CD4-positive, alpha-beta T cell treated with Interleukin-21 for 1 hour (primary cell): ENCODE measurements at regions not wholly inside any gene's neighbourhood (a gene's known extent, or its start where the extent isn't known, plus 50 kb on each side); places are given as distances from the start of the nearest gene placed in this dataset.
"Not testable (repeated sequence)": the region's sequence is repeated elsewhere in the genome, so short reads cannot be mapped to it uniquely, and the experiment has no call there.

ENCODE experiments used
- DNase-seq: peaks from one replicate; pipeline ENCODE4 v3.0.0-alpha.2; 2020

GRCh38 chr19:30066781-30067759 lies 125.0 kb downstream of the URI1 start:
- DNase-seq = no peak

DNA sequence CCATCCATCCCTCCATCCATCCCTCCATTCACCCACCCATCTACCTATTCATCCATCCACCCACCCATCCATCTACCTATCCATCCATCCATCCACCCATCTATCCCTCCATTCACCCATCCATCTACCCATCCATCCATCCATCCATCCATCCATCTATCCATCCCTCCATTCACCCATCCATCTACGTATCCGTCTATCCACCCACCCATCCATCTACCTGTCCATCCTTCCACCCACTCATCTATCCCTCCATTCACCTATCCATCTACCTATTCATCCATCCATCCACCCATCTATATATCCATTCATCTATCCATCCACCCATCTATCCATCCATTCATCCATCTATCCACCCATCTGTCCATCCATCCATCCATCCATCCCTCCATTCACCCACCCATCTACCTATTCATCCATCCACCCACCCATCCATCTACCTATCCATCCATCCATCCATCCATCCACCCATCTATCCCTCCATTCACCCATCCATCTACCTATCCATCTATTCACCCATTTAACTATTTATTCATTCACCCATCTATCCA lies 126.0 kb downstream of the URI1 start:
- DNase-seq = not testable (repeated sequence)

DNA sequence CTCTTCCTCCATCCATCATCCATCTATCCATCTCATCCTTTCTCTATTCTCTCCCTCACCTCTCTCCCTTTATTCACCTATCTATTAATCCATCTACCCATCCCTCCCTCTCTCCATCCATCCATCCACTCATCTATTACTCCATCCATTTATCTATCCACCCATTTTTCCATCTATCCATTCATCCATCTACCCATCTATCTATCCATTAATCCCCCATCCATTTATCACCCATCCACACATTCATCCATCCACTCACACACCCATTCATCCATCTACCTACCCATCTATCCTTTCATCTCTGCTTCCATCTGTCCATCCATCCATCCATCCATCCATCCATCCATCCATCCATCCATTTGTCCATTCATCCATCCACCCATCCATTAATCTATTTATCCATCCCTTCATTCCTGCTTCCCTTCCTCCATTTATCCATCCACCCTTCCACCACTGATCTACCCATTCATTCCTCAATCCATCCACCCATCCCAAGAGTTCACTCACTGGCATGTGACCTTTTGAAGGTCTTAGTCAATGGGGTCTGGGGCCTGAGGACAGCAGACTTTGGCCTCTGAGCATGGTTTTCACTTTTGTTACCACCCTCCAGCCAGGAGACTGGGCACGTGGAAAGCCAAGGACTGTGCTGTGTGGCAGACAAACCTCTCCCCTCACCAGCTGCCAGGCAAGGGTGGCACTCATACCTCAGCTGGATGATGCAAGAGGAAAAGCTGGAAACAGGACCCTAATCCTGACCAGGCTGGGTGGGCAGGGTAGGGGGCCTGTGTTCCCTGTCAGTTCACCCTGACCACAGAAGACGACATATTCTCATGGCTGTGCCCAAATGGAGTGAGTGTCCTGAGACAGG lies 126.7 kb downstream of the URI1 start:
- no peak for DNase-seq

GRCh38 chr19:30069535-30070197 lies 127.6 kb downstream of the URI1 start:
- no peak for DNase-seq

DNA sequence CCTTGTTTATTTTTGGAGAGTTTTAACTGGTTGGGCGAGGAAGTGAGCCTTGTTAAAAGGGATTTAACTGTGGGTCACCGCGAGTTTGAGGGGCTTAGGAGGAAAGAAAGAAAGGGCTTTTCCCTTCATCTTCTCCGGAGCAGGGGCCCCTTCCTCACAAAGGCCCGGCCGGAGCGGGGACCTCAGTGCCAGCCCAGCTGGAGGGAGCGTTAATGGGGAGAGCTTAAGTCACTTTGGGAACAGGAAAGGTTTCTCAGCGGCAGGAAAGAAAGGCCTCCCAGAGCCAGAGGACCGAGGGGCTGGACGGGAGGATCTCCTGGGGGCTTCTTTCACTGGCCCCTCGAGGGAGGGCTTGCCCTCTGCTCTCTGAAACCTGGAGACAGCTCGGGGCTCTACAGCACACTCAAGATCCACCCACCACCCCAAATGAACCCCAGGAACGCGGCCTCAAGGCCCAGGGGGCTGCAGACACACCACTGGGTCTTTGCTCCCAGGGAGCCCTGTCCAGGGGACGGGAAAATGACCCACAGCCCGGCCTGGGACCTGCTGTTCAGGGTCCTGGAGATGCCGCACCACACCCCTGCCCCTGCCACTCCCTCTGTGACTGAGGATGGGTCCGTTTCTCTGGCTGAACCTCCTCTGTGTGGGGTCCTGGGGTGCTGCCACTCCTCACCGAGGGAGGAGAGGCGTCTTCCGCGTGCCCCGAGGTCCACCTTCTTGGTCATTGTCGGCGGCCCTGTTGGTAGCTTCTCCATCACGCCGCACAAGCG lies 128.3 kb downstream of the URI1 start:
- no peak for DNase-seq

- DNase-seq = no peak
These were observed 129.1 kb downstream of the URI1 start for GRCh38 chr19:30070968-30071632.

DNA sequence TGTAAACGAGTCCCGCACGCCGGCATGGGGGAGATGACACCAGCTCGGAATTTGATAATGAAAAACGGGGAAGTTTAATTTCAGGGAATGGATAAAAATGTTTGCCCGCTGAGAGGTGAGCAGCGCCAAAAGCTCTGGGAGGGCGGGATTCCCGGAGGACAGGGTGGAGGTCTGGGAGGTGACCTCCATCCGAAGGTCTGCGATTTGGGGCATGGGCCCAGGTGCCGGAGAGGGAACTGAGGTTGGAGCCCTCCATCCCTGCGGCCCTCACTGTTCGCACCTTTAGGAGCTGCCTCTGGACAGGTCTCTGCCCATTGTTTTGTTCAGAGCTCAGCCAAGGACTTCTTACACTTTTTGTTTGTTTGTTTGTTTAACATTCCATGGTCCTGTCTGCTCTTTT lies 129.8 kb downstream of the URI1 start:
- DNase-seq = no peak

DNA sequence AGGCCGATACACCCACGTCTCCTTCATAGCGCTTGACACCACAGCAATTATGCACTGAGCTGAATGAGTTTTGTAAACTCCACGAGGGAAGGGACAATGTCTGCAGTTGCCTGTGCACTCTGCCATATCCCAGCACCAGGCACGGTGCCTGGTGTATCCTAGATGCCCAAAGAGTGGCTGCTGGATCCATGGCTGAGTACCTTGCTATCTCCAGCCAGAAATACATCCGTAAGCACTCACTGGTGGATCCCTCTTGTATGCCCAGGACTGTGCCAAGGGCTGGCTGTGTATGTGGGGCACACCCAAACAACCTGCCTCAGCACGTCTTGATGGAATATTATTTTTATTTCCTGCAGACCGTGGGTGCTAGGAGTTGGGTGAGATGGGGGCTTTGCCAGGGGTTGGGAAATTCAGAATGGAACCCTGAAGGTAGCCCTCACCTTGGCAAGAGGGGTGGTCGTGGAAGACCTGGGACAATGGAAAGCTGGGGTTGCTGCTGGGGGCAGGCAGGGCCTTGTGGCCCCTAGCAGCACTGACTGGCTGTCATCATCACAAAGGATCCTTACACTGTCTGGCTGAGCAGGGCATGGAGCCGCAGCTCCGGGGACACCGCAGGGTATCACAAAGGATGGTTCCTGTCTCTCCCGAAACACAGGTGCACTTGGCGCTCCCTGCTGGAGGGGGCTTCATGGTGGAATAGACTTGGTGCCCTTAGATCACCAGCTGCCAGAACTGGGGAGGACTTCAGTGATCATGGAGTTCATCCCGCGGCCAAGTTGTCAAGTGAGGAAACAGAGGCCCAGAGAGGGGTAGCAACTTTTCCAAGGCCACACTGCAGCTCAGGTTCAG lies 131.3 kb downstream of the URI1 start:
- DNase-seq = no peak

- no peak for DNase-seq
These were observed 132.1 kb downstream of the URI1 start for GRCh38 chr19:30074096-30074495.

DNA sequence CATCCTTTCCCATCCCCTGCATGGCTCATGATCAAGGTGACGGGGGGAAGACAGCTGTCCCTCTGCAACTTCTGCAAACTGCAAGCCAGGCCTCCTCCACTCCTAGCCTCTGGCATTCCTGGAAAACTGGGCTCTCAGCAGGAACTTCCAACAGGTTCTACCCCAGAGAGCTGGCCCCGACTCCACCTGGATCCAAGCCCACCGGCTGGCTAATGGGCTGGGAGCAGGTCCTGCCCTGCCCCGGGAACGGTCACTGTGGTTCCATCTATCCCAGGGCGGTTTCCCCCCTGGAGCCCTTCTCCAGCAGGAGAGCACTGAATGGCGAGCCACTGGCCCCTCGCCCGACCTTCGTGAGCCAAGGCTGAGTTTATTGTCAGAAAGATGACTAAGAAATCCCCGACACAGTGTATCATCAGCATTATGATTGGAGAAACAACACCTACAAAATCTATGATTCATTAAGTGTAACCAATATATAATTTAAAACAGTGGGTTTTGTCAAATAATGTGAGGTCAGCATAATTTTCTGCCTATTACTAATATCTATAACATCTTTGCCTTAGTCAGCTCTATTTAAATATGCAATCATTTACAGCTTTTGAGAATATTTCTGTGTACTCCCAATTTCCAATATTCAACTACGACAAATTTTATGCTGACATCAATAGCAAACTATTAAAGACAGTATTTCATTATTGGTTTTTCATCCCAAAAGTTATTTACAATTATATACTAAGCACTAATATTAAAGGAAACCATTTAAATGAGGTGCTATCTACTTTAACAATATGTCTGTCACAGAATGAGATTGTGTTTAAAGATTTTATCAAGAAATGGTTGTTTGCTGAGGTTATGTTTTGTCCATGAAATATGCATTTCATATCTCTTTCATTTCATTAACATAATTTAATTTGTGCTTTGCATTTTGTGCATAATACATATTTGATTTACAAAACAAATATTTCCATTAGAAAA lies 133.0 kb downstream of the URI1 start:
- no peak for DNase-seq

DNA sequence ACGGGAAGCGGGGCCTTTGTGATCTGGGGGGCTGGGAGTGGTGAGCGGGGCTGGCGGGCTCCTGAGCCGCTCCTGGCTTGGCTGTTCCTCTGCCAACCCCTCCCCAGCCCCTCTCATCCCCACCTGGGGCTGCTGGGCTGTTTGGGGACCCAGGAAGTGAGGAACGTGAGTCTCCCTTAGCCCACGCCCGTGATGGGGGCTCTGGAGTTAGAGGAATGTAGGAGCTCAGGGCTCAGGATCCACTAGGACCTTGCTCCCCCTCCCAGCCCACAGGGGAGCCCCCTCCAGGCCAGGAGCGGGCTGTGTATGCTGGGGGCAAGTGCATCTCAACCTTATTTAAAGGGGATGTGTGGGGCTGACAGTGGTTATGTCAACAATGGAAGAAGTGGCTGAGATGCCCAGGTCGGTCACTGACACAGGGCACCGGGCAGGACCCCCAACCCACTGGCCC lies 134.1 kb downstream of the URI1 start:
- no peak for DNase-seq

- no peak for DNase-seq
These were observed 135.0 kb downstream of the URI1 start for GRCh38 chr19:30076751-30077670.

DNA sequence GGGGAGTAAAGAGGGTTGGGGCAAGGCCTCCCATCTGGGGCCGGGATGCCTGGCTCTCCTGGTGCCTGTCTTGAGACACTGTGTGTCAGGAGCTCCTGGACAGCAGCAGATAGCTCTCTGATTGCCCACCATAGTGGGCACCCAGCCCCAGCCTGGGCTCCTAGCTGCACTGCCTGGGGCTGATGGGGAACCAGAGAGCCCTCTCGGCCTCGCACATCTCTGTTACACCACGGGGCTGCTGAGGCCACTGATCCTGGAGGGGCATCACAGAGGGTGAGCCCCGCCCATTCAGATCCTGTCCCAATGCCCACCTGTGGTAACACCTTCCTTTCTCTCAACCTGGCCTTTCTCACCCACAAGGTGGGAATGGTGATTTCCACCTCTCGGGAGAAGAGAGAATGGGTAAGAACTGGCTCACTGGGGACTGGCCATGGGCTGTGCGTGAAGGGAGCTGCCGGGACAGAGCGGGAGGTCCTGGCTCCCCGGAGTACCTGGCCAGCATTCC lies 135.9 kb downstream of the URI1 start:
- no peak for DNase-seq

- DNase-seq = no peak
These were observed 136.4 kb downstream of the URI1 start for GRCh38 chr19:30078381-30078910.

DNA sequence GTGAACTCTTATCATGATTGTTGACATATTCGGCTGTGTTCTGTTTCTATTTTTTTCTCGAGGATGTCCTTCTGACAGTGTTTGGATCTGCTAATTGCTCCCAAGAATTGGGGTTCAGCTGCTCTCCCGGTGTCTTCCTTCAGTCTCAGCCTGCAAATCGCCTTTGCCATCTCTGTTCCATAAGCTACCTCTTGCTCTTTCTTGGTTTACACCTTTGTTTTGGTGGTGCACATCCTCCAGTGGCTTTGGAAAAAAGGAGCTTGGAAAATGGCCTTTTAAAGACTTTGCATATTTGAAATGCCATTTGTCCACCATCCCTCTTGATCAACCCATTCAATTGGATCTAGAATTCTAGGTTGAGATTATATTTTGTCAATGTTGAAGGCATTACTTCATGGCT lies 137.2 kb downstream of the URI1 start:
- DNase-seq = no peak

- no peak for DNase-seq
These were observed 140.1 kb downstream of the URI1 start for GRCh38 chr19:30082168-30082567.

DNA sequence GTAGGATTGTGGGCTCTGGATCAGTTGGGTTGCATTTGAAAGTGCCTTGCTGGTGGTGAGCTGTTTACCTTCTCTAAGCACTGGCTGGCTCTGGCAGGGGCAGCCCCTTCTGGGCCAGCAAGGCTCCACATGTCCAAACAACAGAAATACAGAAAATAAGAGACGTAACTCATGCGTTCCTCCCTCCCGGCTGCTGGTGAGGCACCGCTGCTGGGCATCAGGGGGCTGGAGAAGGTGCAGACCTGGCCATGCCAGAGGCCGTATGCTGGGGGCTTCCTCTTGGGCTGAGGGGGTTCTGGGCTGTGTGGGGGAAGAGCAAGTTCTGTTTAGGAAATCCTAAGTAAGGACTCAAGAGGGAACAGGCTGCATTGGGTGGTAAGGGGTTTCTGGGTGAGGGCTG lies 140.6 kb downstream of the URI1 start:
- DNase-seq = no peak
